ENCODE measurements at regions not wholly inside any gene's neighbourhood (a gene's known extent, or its start where the extent isn't known, plus 50 kb on each side); places are given as distances from the start of the nearest gene placed in this dataset.
A peak's percentile ranks its signal among the peaks of the same experiment; 100 is the strongest.

DNA sequence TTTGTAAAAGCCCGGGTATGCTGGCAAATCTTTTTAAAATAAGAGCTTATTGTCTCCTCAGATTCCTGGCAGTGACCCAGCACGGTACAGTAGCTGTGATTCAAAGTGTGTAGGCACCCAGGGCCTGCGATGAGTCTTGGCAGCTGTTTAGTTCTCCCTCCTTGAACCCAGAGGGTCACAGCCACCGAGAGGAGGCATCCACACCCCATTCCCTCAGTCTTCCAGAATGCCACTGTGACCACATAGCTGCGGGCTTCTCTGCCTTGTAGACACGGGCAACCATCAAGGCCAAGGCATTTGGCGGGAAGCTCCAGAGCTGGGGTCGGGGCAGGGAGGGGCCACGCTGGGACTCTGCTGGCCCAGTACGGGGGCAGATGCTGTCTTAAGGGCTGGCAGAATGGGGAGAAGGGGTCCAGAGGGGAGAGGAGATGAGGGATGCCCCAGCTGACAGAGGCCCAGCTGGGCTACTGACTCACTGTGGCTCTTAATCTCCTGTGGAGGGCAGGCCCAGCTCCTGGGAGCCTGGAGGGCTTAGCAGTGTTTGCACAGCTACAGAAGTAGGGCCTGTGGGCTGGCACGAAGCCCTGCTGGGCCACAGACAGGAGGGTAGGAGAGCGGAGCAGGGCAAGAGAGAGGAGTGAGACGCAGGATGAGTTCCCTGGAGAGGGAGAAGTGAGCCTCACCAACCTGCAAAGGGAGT is 68.8 kb upstream of the DLG1 start:
- H3K9me3 ChIP-seq, result no peaks in the 10 kb centered on the region
- H3K27ac ChIP-seq, result no peak overlapping the region
- no peaks in the 10 kb centered on the region for H3K27me3 ChIP-seq (replicated peaks; ENCODE audit: insufficient read depth)
- TF ChIP-seq POLR2A (IDR thresholded peaks at IDR 0.05), result no peak
- TF ChIP-seq, protein P1, sequence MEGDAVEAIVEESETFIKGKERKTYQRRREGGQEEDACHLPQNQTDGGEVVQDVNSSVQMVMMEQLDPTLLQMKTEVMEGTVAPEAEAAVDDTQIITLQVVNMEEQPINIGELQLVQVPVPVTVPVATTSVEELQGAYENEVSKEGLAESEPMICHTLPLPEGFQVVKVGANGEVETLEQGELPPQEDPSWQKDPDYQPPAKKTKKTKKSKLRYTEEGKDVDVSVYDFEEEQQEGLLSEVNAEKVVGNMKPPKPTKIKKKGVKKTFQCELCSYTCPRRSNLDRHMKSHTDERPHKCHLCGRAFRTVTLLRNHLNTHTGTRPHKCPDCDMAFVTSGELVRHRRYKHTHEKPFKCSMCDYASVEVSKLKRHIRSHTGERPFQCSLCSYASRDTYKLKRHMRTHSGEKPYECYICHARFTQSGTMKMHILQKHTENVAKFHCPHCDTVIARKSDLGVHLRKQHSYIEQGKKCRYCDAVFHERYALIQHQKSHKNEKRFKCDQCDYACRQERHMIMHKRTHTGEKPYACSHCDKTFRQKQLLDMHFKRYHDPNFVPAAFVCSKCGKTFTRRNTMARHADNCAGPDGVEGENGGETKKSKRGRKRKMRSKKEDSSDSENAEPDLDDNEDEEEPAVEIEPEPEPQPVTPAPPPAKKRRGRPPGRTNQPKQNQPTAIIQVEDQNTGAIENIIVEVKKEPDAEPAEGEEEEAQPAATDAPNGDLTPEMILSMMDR (IDR thresholded peaks at IDR 0.05), result no peak
- TF ChIP-seq POLR2AphosphoS5 (IDR thresholded peaks at IDR 0.05), result no peak
- intact Hi-C loops (cut with DNase I), result no loop called here
- DNase-seq (ENCODE audit: low spot score), result peak; percentile 49
- H3K4me1 ChIP-seq (replicated peaks), result peaks cover 1% of the 10 kb centered on the region
- 50% methylated on average over 13 of the region's 13 CpGs for WGBS
- no peak overlapping the region for H3K4me3 ChIP-seq
- no peaks in the 10 kb centered on the region for H3K36me3 ChIP-seq

DNA sequence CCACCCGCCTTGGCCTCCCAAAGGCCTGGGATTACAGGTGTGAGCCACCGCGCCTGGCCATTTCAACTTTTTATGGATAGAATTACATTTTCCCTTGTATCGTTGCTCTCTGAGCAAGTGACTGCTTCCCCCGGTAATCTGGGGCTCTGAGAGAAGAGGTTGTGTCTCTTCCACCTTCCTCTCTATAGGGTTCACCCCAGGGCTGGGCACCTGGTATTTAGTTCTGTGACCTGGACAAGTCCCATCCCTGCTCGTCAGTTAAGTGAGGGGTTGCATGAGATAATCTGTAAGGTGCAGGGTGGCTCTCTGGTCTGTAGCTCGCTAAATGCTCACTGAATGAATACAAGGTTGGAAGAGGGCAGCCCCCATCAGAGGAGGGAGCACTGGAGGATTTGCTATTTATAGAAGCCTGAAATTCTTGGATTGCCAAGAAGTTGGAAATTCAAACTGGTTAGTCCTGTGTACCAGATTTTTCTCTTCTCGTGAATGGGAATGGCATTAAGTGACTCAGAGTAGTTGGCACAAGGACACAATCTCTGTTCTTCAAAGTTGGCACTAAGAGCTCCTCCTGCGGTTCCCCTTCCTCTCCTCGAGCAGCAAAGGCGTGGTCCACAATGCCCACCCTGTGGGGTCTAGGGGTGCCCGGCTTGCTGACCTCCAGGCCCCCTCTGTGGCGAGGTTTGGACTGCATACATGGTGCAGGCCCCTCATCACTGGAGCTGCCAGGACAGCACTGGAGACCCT is 68.1 kb upstream of the DLG1 start:
- WGBS, result 66% methylated on average over 13 of the region's 13 CpGs
- no peaks in the 10 kb centered on the region for H3K27me3 ChIP-seq (replicated peaks; ENCODE audit: insufficient read depth)
- H3K27ac ChIP-seq, result no peak overlapping the region
- no peaks in the 10 kb centered on the region for H3K9me3 ChIP-seq
- no peak overlapping the region for H3K4me3 ChIP-seq
- H3K36me3 ChIP-seq, result no peaks in the 10 kb centered on the region
- TF ChIP-seq POLR2A (IDR thresholded peaks at IDR 0.05) (no peak), POLR2AphosphoS5 (IDR thresholded peaks at IDR 0.05) (peak; percentile 55)
- TF ChIP-seq, protein P1 (IDR thresholded peaks at IDR 0.05), result no peak
- no peaks in the 10 kb centered on the region for H3K4me1 ChIP-seq (replicated peaks)
- intact Hi-C loops (cut with DNase I), result no loop called here
- DNase-seq (ENCODE audit: low spot score), result peak; percentile 36

DNA sequence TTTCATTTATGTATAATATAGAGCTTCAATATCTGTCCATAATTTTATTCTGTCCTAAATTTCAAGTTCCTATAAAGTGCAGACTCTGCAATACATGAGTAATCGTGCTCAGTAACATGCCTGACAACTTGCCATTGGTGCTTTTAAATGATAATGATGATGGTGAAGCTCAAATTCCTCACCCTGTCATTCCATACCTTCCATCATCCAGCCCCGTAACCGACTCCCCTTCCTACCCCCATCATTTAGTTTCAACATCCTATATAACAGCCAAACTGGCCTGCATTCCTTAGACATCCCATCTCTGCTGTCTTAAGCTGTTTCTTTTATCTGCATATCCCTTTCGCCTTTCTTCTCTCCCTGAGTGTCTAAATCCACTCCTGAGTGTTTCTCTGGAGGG is 67.2 kb upstream of the DLG1 start:
- WGBS, result 86% methylated on average over 4 of the region's 4 CpGs
- no peak overlapping the region for H3K4me3 ChIP-seq
- H3K9me3 ChIP-seq, result no peaks in the 10 kb centered on the region
- no peak overlapping the region for H3K27ac ChIP-seq
- no peak for DNase-seq (ENCODE audit: low spot score)
- no peaks in the 10 kb centered on the region for H3K27me3 ChIP-seq (replicated peaks; ENCODE audit: insufficient read depth)
- H3K4me1 ChIP-seq (replicated peaks), result no peaks in the 10 kb centered on the region
- intact Hi-C loops (cut with DNase I), result no loop called here
- TF ChIP-seq, protein P1 (IDR thresholded peaks at IDR 0.05), result no peak
- TF ChIP-seq POLR2A (IDR thresholded peaks at IDR 0.05) (no peak), POLR2AphosphoS5 (IDR thresholded peaks at IDR 0.05) (no peak)
- H3K36me3 ChIP-seq, result no peaks in the 10 kb centered on the region

DNA sequence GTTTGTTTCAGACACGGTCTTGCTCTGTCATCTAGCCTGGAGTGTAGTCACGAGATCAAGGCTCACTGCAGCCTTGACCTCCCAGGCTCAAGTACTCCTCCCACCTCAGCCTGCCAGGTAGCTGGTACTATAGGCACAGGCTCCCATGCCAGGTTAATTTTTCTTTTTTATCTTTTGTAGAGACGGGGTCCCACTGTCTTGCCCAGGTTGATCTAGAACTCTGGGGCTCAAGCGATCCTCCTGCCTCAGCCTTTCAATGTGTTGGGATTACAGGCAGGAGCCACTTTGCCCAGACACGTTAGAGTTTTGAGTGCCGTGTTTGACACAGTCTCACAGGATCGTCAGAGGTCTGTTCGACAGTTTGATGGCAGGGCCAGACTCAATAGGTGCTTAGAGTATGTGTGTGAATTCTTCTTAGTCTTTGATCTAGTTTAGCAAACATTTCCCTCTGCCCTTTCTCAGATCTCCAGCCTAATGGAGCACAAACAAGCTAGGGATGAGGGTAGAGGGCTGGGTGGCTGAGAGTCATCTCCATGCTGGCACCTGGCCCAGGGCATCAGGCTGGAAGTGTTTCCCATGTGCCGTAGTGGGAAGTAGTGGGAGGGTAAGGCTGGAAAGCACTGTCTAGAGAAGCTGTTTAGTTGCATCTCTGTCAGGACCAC is 66.1 kb upstream of the DLG1 start:
- Histone ChIP-seq H3K36me3 (no peaks in the 10 kb centered on the region), H3K4me3 (no peak overlapping the region), H3K27me3 (replicated peaks; ENCODE audit: insufficient read depth) (no peaks in the 10 kb centered on the region), H3K4me1 (replicated peaks) (no peaks in the 10 kb centered on the region), H3K9me3 (no peaks in the 10 kb centered on the region), H3K27ac (no peak overlapping the region)
- intact Hi-C loops (cut with DNase I), result no loop called here
- WGBS, result 50% methylated on average over 9 of the region's 9 CpGs
- no peak for DNase-seq (ENCODE audit: low spot score)
- TF ChIP-seq POLR2A (IDR thresholded peaks at IDR 0.05) (no peak), POLR2AphosphoS5 (IDR thresholded peaks at IDR 0.05) (no peak)

DNA sequence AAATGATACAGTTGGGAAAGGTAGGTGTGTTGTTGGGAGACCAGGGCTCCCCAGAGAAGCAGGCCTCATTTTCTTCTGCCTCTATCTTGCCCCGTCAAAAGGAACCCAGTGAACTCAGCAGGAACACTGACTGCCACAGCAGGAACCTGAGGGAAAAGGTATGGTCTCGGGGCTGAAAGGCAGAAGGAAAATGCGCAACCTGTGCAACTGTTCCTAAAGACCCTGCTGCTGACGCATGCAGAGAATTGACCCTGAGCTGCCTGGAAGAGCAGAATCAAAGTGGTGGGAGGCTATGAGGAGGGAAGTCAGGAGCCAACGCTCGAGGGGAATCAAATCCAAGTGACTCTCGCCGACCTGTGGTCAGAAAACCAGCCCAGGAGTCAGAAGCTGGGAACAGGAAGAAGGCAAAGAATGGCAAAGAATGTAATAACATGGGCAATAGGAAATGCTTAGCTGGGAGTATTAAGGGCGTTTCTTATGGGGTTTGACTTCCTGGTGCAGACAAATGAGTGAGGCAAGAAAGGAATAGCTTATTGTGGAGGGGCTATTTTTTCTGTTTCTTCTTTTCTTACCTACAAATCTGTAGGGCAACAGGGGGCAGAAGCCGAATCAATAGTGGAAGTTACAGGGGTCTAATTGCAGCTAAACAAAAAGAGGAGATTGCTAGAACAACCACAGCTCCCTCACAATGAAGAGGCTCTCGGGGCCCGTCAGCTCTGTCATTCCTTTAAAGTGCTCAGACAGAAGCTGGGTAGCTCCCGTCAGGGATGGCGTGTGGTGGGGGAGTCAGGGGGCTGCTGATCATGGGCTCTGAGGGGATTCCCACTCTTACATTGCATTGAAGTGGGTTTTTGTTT is 65.4 kb upstream of the DLG1 start:
- TF ChIP-seq POLR2AphosphoS5 (IDR thresholded peaks at IDR 0.05), result no peak
- Histone ChIP-seq H3K27ac (no peak overlapping the region), H3K36me3 (no peaks in the 10 kb centered on the region), H3K27me3 (replicated peaks; ENCODE audit: insufficient read depth) (no peaks in the 10 kb centered on the region), H3K9me3 (no peaks in the 10 kb centered on the region), H3K4me1 (replicated peaks) (no peaks in the 10 kb centered on the region), H3K4me3 (no peak overlapping the region)
- DNase-seq (ENCODE audit: low spot score), result no peak
- 85% methylated on average over 14 of the region's 14 CpGs for WGBS
- intact Hi-C loops (cut with DNase I), result no loop called here
